CD4-positive, alpha-beta T cell treated with Interferon alpha-2 for 1 hour (primary cell): ENCODE measurements at regions not wholly inside any gene's neighbourhood (a gene's known extent, or its start where the extent isn't known, plus 50 kb on each side); places are given as distances from the start of the nearest gene placed in this dataset.

Source experiments
- DNase-seq, 2 donors: peaks; one replicate each; pipeline ENCODE4 v3.0.0-alpha.2; 2020 to 2022

DNA sequence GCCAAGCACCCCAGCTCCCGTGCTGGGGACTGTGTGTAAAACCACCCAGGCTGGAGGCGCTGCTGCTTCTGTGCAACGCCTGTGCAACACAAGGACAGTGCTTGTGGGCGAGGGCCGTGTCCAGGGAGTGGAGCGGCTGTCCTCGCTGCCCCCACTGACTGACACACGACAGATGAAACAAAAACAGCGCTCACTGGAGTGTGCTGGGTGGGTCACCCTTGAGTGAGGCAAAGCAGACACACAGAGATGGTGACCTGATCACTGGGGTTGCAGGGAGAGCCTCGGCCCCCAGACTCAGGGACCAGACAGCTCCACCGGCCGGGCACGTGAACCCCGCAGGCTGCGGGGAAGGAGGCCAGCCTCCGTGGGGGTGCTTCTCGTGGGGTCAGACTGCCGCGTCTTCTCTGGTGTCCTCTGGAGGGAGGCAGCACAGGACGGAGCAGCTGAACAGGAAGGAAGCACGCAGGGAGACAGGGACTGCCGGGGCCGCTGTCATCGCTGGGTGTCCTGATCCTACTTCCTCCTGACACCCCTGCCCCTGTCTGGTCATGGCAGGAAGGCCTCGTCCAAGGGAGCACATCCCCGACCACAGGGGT, 75.9 kb upstream of the CST7 start:
- DNase-seq = no peak

DNA sequence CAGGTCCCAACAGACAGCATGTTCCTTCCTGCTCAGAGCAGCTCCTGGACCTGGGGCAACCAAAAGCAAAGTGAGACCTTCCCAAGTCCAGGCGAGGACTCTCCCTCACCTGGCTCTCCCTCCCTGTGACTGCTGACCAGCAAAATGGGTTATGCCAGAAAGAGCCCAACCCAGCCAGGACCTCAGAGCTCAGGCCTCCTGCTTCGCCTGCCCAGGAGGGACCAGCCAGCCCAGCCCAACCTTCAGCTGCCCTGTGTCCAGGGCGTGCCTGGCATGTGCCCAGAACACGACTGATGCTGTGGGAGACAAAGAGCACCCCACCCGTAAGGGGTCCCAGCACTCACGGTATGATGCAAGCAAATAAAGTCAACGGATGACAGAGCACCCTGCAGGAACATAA, 74.0 kb upstream of the CST7 start:
- no peak for DNase-seq

- DNase-seq = no peak
Measured at GRCh38 chr20:24877652-24878051, 71.4 kb upstream of the CST7 start.

DNA sequence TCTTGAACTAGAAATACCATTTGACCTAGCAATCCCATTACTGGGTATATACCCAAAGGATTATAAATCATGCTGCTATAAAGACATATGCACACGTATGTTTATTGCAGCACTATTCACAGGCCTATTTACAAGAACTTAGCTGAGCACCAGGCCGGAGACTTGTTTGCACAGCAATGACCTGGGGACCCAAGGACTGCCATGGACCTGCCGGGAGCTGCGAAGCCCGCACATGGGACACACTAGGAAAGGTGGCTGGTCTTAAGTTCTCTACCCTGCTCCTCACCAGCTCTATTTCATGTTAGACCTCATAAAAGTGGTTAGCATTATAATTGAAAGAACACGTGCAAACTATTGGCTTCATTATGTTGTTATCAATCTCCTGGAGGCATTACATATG, 70.4 kb upstream of the CST7 start:
- no peak for DNase-seq

- no peak for DNase-seq
Measured at GRCh38 chr20:24879875-24880274, 69.2 kb upstream of the CST7 start.

DNA sequence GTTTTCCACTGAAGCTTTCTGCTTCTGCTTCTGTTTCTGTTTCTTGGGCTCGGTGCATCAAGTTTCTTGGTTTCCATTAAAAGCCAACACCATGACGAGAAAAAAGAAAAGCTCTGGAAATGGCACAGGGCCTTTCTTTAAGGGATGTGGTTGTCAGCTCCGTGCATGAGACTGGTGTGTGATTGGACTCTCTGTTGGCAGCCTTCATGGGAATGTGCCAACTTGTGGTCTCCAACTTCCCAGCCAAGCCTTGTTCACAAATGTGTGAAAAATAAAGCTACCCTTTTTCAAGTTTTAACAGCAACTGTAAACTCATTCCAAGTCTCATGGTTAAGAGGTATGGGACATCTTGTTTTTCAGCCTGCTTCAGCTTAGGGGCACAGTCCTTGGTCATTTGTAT, 68.7 kb upstream of the CST7 start:
- DNase-seq = no peak

DNA sequence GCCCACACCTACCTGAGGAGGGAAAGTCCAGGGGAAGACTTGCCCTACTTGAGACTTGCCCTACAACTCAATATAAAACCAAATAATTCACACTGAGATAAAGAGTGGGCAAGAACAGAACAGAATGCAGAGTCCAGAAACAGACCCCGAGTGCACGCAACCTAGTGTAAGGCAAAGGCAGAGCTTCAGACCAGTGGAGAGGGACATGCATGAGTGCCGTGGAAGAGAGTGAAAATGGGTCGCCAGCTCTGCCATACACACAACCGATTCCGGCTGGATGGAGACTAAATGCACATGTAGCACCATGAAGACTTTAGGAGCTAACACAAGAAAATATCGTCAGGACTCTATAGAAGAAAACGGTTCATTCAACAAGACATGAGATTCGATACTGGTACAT, 58.8 kb upstream of the CST7 start:
- no peak for DNase-seq

- no peak for DNase-seq
Measured at GRCh38 chr20:24891546-24892393, 57.3 kb upstream of the CST7 start.

DNA sequence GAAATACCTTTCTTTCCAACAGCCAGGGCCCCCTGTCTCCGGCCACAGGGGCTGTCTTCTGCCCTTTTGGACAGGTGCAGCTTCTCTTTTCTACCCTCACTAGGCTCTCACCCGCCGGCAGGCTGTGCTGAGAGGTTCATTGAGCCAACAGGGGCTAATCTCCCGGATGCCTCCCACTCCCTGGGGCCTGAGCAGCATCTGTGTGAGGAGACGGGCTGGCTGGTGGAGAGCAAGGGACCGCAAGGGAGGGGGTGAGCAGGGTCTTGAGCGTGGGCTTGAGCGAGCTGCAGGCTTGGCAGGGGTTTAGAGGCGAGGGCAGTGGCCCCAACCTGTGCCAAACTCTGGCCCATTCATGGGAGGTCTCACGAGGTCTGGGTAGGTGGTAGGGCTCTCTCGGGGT, 56.5 kb upstream of the CST7 start:
- no peak for DNase-seq

DNA sequence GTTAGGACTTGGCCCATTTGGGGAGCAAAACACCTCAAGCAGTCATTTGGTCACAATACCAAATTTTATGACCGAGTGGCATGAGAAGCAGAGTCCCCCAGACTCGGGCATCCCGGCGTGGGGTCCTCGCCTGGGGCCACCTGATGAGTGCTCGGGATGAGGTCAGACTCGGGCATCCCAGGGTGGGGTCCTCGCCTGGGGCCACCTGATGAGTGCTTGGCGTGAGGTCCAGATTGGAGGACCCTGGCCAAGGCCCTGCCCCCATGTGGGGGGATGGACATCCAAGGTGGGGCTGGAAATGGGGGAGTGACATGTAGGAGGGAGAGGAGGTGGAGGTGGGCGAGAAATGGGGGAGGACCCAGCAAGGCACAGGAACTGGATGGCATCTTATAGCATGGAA, 56.1 kb upstream of the CST7 start:
- no peak for DNase-seq

- no peak for DNase-seq
Measured at GRCh38 chr20:24894488-24894887, 54.6 kb upstream of the CST7 start.

DNA sequence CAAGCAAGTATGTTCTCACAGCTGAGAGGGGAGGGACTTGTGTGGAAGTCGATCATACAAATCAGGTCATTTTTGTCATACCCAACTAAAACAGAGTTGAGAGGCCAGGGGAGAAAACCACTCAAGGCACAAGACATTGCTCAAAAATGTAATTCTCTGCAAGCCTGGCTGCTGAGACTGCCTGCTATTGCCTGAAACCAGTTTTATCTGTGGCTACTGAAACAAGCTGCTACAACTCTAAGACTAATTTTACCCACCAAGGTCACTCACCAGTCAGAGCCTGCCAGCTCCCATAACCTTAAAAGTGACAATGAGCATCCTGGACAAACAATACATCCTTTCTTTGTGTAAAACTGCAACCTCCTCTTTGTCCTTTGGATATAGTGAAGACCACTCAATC, 54.1 kb upstream of the CST7 start:
- no peak for DNase-seq

GRCh38 chr20:24895431-24895830, 53.6 kb upstream of the CST7 start:
- no peak for DNase-seq

GRCh38 chr20:24895898-24896658, 53.0 kb upstream of the CST7 start:
- no peak for DNase-seq

DNA sequence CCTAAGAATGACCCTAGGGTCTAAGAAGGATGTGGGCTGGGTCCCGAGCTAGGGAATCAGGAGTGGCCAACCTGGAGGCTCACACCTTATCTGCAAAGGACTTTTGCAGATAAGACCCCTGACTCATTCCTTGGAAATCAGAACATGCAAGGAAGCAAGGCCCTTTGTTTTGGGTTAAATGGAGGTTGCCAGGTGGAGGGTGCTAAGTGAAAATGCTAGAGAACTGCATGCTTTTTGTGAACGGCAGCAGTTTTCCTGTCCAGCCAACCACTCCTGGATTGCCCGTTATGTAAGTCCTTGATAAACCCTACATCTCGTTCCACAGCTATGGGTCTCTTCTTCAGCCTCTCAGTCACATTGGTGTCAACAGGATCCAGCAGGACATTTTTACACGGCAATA, 52.1 kb upstream of the CST7 start:
- DNase-seq = no peak

DNA sequence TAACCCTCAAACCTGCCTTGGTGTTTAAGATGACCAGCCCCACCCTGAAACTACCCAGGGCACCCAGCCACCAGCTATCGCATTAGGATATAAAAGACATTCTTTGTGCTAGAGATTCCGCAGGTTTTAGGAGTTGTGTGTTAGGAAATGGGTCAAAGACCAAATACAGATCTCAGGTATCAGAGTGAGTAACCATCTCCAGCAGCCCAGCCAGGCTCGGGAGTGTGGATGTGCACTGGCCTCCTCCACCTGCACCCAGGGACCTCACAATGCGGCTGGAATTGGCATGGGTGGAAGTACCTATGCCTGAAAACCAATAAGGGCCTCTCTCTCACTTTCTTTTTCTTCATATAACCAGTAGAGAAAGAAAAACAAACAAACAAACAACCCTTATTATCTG, 51.1 kb upstream of the CST7 start:
- DNase-seq = no peak

- no peak for DNase-seq
Measured at GRCh38 chr20:24899153-24899552, 49.9 kb upstream of the CST7 start.
